Middle frontal gyrus (tissue), 1 donor: ENCODE measurements at regions not wholly inside any gene's neighbourhood (a gene's known extent, or its start where the extent isn't known, plus 50 kb on each side); places are given as distances from the start of the nearest gene placed in this dataset.

Experiments used
- DNase-seq: peaks from one replicate; pipeline ENCODE4 v3.0.0-alpha.2; 2015; ENCODE audit warnings: low spot score; ENCODE audit errors: extremely low spot score

GRCh38 chr7:94266238-94266644, 128.5 kb upstream of the COL1A2 start:
- DNase-seq = no peak

- no peak for DNase-seq
Observed at GRCh38 chr7:94270772-94271171, 123.9 kb upstream of the COL1A2 start.

- DNase-seq = no peak
Observed at GRCh38 chr7:94272821-94273583, 121.7 kb upstream of the COL1A2 start.

- no peak for DNase-seq
Observed at GRCh38 chr7:94274828-94275227, 119.9 kb upstream of the COL1A2 start.

- DNase-seq = no peak
Observed at GRCh38 chr7:94276027-94276426, 118.7 kb upstream of the COL1A2 start.

GRCh38 chr7:94276795-94277194, 117.9 kb upstream of the COL1A2 start:
- no peak for DNase-seq

- DNase-seq = no peak
Observed at GRCh38 chr7:94277236-94277635, 117.5 kb upstream of the COL1A2 start.

- no peak for DNase-seq
Observed at GRCh38 chr7:94280851-94281250, 113.8 kb upstream of the COL1A2 start.

- DNase-seq = no peak
Observed at GRCh38 chr7:94284104-94284503, 110.6 kb upstream of the COL1A2 start.

GRCh38 chr7:94286111-94286510, 108.6 kb upstream of the COL1A2 start:
- no peak for DNase-seq

- no peak for DNase-seq
Observed at GRCh38 chr7:94288096-94288495, 106.6 kb upstream of the COL1A2 start.

- DNase-seq = no peak
Observed at GRCh38 chr7:94289071-94289470, 105.6 kb upstream of the COL1A2 start.

GRCh38 chr7:94294471-94295131, 100.1 kb upstream of the COL1A2 start:
- DNase-seq = no peak

GRCh38 chr7:94295850-94296249, 98.8 kb upstream of the COL1A2 start:
- no peak for DNase-seq

- DNase-seq = no peak
Observed at GRCh38 chr7:94296881-94297280, 97.8 kb upstream of the COL1A2 start.

- DNase-seq = no peak
Observed at GRCh38 chr7:94297397-94297838, 97.3 kb upstream of the COL1A2 start.

GRCh38 chr7:94298943-94299342, 95.8 kb upstream of the COL1A2 start:
- no peak for DNase-seq

- DNase-seq = no peak
Observed at GRCh38 chr7:94300176-94300835, 94.4 kb upstream of the COL1A2 start.

- no peak for DNase-seq
Observed at GRCh38 chr7:94301024-94301586, 93.6 kb upstream of the COL1A2 start.

GRCh38 chr7:94303118-94303517, 91.6 kb upstream of the COL1A2 start:
- no peak for DNase-seq

GRCh38 chr7:94303695-94304094, 91.0 kb upstream of the COL1A2 start:
- no peak for DNase-seq

GRCh38 chr7:94304878-94305277, 89.8 kb upstream of the COL1A2 start:
- DNase-seq = no peak
